C4-2B (cell line): ENCODE measurements at regions not wholly inside any gene's neighbourhood (a gene's known extent, or its start where the extent isn't known, plus 50 kb on each side); places are given as distances from the start of the nearest gene placed in this dataset.
"Not testable (repeated sequence)": the region's sequence is repeated elsewhere in the genome, so short reads cannot be mapped to it uniquely, and the experiment has no call there.

Experiments
- H3K27ac ChIP-seq: fragments of 450-650 bp; 2 replicates; pipeline ENCODE4 v1.5.1; 2017
- CTCF ChIP-seq: fragments of 450-650 bp; conservative IDR thresholded peaks from 2 replicates; pipeline ENCODE4 v1.5.1; 2017; ENCODE audit warnings: mild to moderate bottlenecking
- ZFX ChIP-seq: fragments of 450-650 bp; IDR thresholded peaks from 2 replicates; pipeline ENCODE4 v1.6.1; 2017

- TF ChIP-seq CTCF (no peak), ZFX (no peak)
- H3K27ac ChIP-seq = no peak overlapping the region
Observed at GRCh38 chr10:9262770-9263169, 1208.3 kb downstream of the GATA3 start.

- TF ChIP-seq CTCF (no peak), ZFX (no peak)
- H3K27ac ChIP-seq = no peak overlapping the region
Observed at GRCh38 chr10:9268176-9268575, 1213.7 kb downstream of the GATA3 start.

GRCh38 chr10:9273126-9273833 lies 1218.8 kb downstream of the GATA3 start:
- not testable (repeated sequence) for H3K27ac ChIP-seq

GRCh38 chr10:9274206-9274755 lies 1219.8 kb downstream of the GATA3 start:
- H3K27ac ChIP-seq = no peak overlapping the region
- TF ChIP-seq CTCF = no peak
- TF ChIP-seq ZFX = no peak

- H3K27ac ChIP-seq = no peak overlapping the region
- TF ChIP-seq ZFX = no peak
- TF ChIP-seq CTCF = no peak
Observed at GRCh38 chr10:9275861-9276260, 1221.4 kb downstream of the GATA3 start.

- H3K27ac ChIP-seq = no peak overlapping the region
- TF ChIP-seq CTCF (no peak), ZFX (no peak)
Observed at GRCh38 chr10:9285690-9286089, 1231.2 kb downstream of the GATA3 start.

GRCh38 chr10:9289811-9290210 lies 1235.3 kb downstream of the GATA3 start:
- H3K27ac ChIP-seq = no peak overlapping the region
- TF ChIP-seq ZFX (no peak), CTCF (no peak)

GRCh38 chr10:9291081-9291480 lies 1236.6 kb downstream of the GATA3 start:
- H3K27ac ChIP-seq = no peak overlapping the region
- TF ChIP-seq ZFX (no peak), CTCF (no peak)
